ENCODE measurements at regions not wholly inside any gene's neighbourhood (a gene's known extent, or its start where the extent isn't known, plus 50 kb on each side); places are given as distances from the start of the nearest gene placed in this dataset.

DNA sequence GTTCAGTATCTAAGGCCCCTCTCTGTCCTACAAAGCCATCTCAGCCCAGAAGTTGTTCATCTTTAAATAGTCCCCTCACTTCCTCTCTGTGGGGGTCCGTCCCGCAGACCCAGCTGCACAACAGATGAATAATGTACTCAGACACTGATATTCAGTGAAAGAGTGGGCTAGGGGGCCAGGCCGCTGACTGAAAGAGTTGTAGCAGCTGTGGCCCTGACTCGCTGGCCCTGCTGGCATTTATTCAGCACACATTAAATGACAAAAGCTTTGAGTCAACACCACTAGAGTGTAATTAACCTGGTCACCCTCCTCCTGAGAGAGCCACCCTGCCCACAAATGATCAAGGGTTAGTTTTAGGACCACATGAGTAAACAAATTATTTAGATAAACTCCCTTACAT, 76.3 kb downstream of the MED10 start:
- TF ChIP-seq CTCF (IDR thresholded peaks at IDR 0.05; ENCODE audit: low read length) (no peak), EZH2phosphoT487 (IDR thresholded peaks at IDR 0.05; ENCODE audit: low read length) (no peak), EZH2 (optimal IDR thresholded peaks at IDR 0.05; ENCODE audit: low read depth, low read length) (no peak)

Data from MM.1S (cell line).